Adipocyte (in vitro differentiated cells): ENCODE measurements at regions not wholly inside any gene's neighbourhood (a gene's known extent, or its start where the extent isn't known, plus 50 kb on each side); places are given as distances from the start of the nearest gene placed in this dataset.

Experiments used
- DNase-seq: peaks from one replicate; pipeline ENCODE4 v3.0.0-alpha.2; 2015; ENCODE audit warnings: low read depth
- H3K27me3 ChIP-seq: replicated peaks from 2 replicates; pipeline ENCODE4 v1.7.0; 2013; ENCODE audit warnings: mild to moderate bottlenecking, low read length, moderate library complexity; ENCODE audit not compliant: control insufficient read depth, insufficient read depth
- H3K36me3 ChIP-seq: 2 replicates; pipeline ENCODE4 v1.7.0; 2013; ENCODE audit warnings: low read length, mild to moderate bottlenecking, moderate library complexity; ENCODE audit not compliant: control insufficient read depth, insufficient read depth, severe bottlenecking
- H3K4me1 ChIP-seq: 2 replicates; pipeline ENCODE4 v1.7.0; 2013; ENCODE audit warnings: mild to moderate bottlenecking, low read length, moderate library complexity; ENCODE audit not compliant: control insufficient read depth, insufficient read depth
- H3K4me3 ChIP-seq: 2 replicates; pipeline ENCODE4 v1.7.0; 2013; ENCODE audit warnings: mild to moderate bottlenecking, low read length, moderate library complexity
- H3K9ac ChIP-seq: 2 replicates; pipeline ENCODE4 v1.7.0; 2013; ENCODE audit warnings: mild to moderate bottlenecking, low read length, moderate library complexity
- H3K9me3 ChIP-seq: 2 replicates; pipeline ENCODE4 v1.7.0; 2013; ENCODE audit warnings: mild to moderate bottlenecking, low read length, moderate library complexity; ENCODE audit not compliant: control insufficient read depth

GRCh38 chr7:96638669-96639068 lies 71.0 kb downstream of the SEM1 start:
- no peak for DNase-seq
- no peaks in the 10 kb centered on the region for H3K9me3 ChIP-seq
- no peak overlapping the region for H3K9ac ChIP-seq
- H3K4me3 ChIP-seq: no peak overlapping the region
- no peaks in the 10 kb centered on the region for H3K36me3 ChIP-seq
- H3K4me1 ChIP-seq: peaks cover 7% of the 10 kb centered on the region
- H3K27me3 ChIP-seq: no peaks in the 10 kb centered on the region

- H3K9ac ChIP-seq: no peak overlapping the region
- H3K27me3 ChIP-seq: no peaks in the 10 kb centered on the region
- H3K4me3 ChIP-seq: no peak overlapping the region
- H3K4me1 ChIP-seq: peaks cover 7% of the 10 kb centered on the region
- H3K36me3 ChIP-seq: no peaks in the 10 kb centered on the region
- no peak for DNase-seq
- H3K9me3 ChIP-seq: no peaks in the 10 kb centered on the region
Measured at GRCh38 chr7:96637522-96637921, 72.1 kb downstream of the SEM1 start.

- H3K4me3 ChIP-seq: no peak overlapping the region
- peak; percentile 4 for DNase-seq
- H3K9me3 ChIP-seq: no peaks in the 10 kb centered on the region
- no peaks in the 10 kb centered on the region for H3K36me3 ChIP-seq
- no peak overlapping the region for H3K9ac ChIP-seq
- peaks cover 7% of the 10 kb centered on the region for H3K4me1 ChIP-seq
- no peaks in the 10 kb centered on the region for H3K27me3 ChIP-seq
Measured at GRCh38 chr7:96636979-96637378, 72.7 kb downstream of the SEM1 start.

- DNase-seq: peak; percentile 17
- no peaks in the 10 kb centered on the region for H3K36me3 ChIP-seq
- H3K27me3 ChIP-seq: no peaks in the 10 kb centered on the region
- H3K9me3 ChIP-seq: no peaks in the 10 kb centered on the region
- H3K4me1 ChIP-seq: peaks cover 7% of the 10 kb centered on the region
- no peak overlapping the region for H3K4me3 ChIP-seq
- H3K9ac ChIP-seq: no peak overlapping the region
Measured at GRCh38 chr7:96636342-96636860, 73.2 kb downstream of the SEM1 start.

GRCh38 chr7:96629884-96630283 lies 79.8 kb downstream of the SEM1 start:
- H3K9ac ChIP-seq: no peak overlapping the region
- no peak for DNase-seq
- no peaks in the 10 kb centered on the region for H3K27me3 ChIP-seq
- no peaks in the 10 kb centered on the region for H3K36me3 ChIP-seq
- no peak overlapping the region for H3K4me3 ChIP-seq
- peaks cover 4% of the 10 kb centered on the region for H3K9me3 ChIP-seq
- H3K4me1 ChIP-seq: no peaks in the 10 kb centered on the region

GRCh38 chr7:96624954-96625353 lies 84.7 kb downstream of the SEM1 start:
- DNase-seq: no peak
- H3K36me3 ChIP-seq: no peaks in the 10 kb centered on the region
- H3K27me3 ChIP-seq: no peaks in the 10 kb centered on the region
- no peak overlapping the region for H3K4me3 ChIP-seq
- H3K9ac ChIP-seq: no peak overlapping the region
- H3K4me1 ChIP-seq: no peaks in the 10 kb centered on the region
- peaks cover 4% of the 10 kb centered on the region for H3K9me3 ChIP-seq

- Histone ChIP-seq H3K27me3 (no peaks in the 10 kb centered on the region), H3K9me3 (peaks cover 1% of the 10 kb centered on the region), H3K9ac (no peak overlapping the region), H3K4me1 (no peaks in the 10 kb centered on the region), H3K4me3 (no peak overlapping the region), H3K36me3 (no peaks in the 10 kb centered on the region)
- no peak for DNase-seq
Measured at GRCh38 chr7:96621932-96622331, 87.7 kb downstream of the SEM1 start.

- Histone ChIP-seq H3K27me3 (no peaks in the 10 kb centered on the region), H3K9ac (no peak overlapping the region), H3K36me3 (no peaks in the 10 kb centered on the region), H3K4me1 (no peaks in the 10 kb centered on the region), H3K4me3 (no peak overlapping the region), H3K9me3 (no peaks in the 10 kb centered on the region)
- DNase-seq: no peak
Measured at GRCh38 chr7:96614154-96614867, 95.3 kb downstream of the SEM1 start.

GRCh38 chr7:96612034-96612433 lies 97.6 kb downstream of the SEM1 start:
- no peak for DNase-seq
- H3K4me3 ChIP-seq: no peak overlapping the region
- no peaks in the 10 kb centered on the region for H3K27me3 ChIP-seq
- H3K36me3 ChIP-seq: no peaks in the 10 kb centered on the region
- H3K9ac ChIP-seq: no peak overlapping the region
- no peaks in the 10 kb centered on the region for H3K4me1 ChIP-seq
- no peaks in the 10 kb centered on the region for H3K9me3 ChIP-seq

- no peaks in the 10 kb centered on the region for H3K36me3 ChIP-seq
- H3K4me1 ChIP-seq: no peaks in the 10 kb centered on the region
- H3K4me3 ChIP-seq: no peak overlapping the region
- no peaks in the 10 kb centered on the region for H3K9me3 ChIP-seq
- no peaks in the 10 kb centered on the region for H3K27me3 ChIP-seq
- H3K9ac ChIP-seq: no peak overlapping the region
- DNase-seq: no peak
Measured at GRCh38 chr7:96605045-96605716, 104.5 kb downstream of the SEM1 start.

- Histone ChIP-seq H3K27me3 (no peaks in the 10 kb centered on the region), H3K4me3 (no peak overlapping the region), H3K4me1 (no peaks in the 10 kb centered on the region), H3K9me3 (no peaks in the 10 kb centered on the region), H3K9ac (no peak overlapping the region), H3K36me3 (no peaks in the 10 kb centered on the region)
- no peak for DNase-seq
Measured at GRCh38 chr7:96599288-96599936, 110.2 kb downstream of the SEM1 start.
